ENCODE measurements at regions not wholly inside any gene's neighbourhood (a gene's known extent, or its start where the extent isn't known, plus 50 kb on each side); places are given as distances from the start of the nearest gene placed in this dataset.

DNA sequence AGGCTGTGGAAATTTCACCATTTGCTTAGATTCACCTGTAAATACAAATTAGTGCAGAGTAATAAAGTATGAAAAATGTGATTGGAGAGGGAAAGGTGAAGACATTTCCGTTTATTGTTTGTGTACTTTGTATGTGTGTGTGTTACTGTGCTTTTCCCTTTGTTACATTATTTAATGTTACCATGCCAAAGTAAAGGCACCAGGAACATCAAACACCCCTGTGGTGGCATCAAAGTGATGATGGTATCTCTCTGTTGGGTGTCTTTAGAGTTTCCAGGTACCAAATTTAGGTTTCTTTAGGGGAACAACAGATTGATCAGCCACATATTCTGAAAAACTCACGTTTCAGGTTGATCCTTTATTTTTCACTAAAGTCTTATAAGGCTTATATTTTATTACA is 189.0 kb upstream of the FBXO33 start:
- H3K4me1 ChIP-seq (ENCODE audit: control insufficient read depth, extremely low read depth, insufficient read depth, low read length) = no peaks in the 10 kb centered on the region
- no peaks in the 10 kb centered on the region for H3K9me3 ChIP-seq (ENCODE audit: control insufficient read depth, insufficient read depth, low read depth, low read length)
- DNase-seq (ENCODE audit: low read depth in 2 of 2) = no peak
- H3K4me3 ChIP-seq (replicated peaks in 1 of 4; ENCODE audit: control extremely low read depth in 1 of 4, insufficient read depth in 1 of 4, low read depth in 3 of 4, low read length in 4 of 4) = no peak overlapping the region
- no peaks in the 10 kb centered on the region for H4K20me1 ChIP-seq (ENCODE audit: control insufficient read depth, extremely low read depth, insufficient read depth, low read length)
- TF ChIP-seq, protein P1, sequence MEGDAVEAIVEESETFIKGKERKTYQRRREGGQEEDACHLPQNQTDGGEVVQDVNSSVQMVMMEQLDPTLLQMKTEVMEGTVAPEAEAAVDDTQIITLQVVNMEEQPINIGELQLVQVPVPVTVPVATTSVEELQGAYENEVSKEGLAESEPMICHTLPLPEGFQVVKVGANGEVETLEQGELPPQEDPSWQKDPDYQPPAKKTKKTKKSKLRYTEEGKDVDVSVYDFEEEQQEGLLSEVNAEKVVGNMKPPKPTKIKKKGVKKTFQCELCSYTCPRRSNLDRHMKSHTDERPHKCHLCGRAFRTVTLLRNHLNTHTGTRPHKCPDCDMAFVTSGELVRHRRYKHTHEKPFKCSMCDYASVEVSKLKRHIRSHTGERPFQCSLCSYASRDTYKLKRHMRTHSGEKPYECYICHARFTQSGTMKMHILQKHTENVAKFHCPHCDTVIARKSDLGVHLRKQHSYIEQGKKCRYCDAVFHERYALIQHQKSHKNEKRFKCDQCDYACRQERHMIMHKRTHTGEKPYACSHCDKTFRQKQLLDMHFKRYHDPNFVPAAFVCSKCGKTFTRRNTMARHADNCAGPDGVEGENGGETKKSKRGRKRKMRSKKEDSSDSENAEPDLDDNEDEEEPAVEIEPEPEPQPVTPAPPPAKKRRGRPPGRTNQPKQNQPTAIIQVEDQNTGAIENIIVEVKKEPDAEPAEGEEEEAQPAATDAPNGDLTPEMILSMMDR (conservative IDR thresholded peaks at IDR 0.05 in 1 of 2, IDR thresholded peaks at IDR 0.05 in 1 of 2; ENCODE audit: low read depth in 1 of 2, low read length in 2 of 2) = no peak
- no peak for TF ChIP-seq EZH2 (IDR thresholded peaks at IDR 0.05; ENCODE audit: low read length, missing control alignments)
- H3K36me3 ChIP-seq (ENCODE audit: control insufficient read depth, insufficient read depth, low read length) = no peaks in the 10 kb centered on the region
- no peak overlapping the region for H3K27ac ChIP-seq (ENCODE audit: insufficient read depth, low read length)
- H3K79me2 ChIP-seq (ENCODE audit: control insufficient read depth, insufficient read depth, low read length) = no peaks in the 10 kb centered on the region
- no peak overlapping the region for H2AFZ ChIP-seq (ENCODE audit: low read length)
- H3K27me3 ChIP-seq (ENCODE audit: control insufficient read depth, insufficient read depth, low read length) = no peaks in the 10 kb centered on the region
- H3K9ac ChIP-seq (ENCODE audit: insufficient read depth, low read length) = no peak overlapping the region
- no peak overlapping the region for H3K4me2 ChIP-seq (ENCODE audit: extremely low read depth, insufficient read depth, low read length)

DNA sequence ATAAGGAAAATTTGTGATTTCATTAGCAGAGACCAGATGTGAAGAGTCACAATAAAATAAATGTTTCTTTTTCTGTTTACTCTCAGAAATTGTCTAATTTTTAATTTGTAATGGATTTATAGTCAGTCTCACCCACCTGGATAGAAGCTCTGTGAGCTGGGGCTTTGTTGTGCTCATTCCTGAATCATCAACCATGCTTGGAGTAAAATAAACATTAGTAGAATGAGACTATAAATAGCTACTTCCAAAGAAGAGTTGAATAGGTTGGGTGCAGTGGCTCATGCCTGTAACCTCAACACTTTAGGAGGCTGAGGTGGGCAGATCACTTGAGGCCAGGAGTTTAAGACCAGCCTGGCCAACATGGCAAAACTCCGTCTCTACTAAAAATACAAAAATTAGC is 185.3 kb upstream of the FBXO33 start:
- H3K27me3 ChIP-seq (ENCODE audit: control insufficient read depth, insufficient read depth, low read length) = no peaks in the 10 kb centered on the region
- H3K4me3 ChIP-seq (replicated peaks in 1 of 4; ENCODE audit: control extremely low read depth in 1 of 4, insufficient read depth in 1 of 4, low read depth in 3 of 4, low read length in 4 of 4) = no peak overlapping the region
- TF ChIP-seq EZH2 (IDR thresholded peaks at IDR 0.05; ENCODE audit: low read length, missing control alignments) = no peak
- H3K27ac ChIP-seq (ENCODE audit: insufficient read depth, low read length) = no peak overlapping the region
- no peak overlapping the region for H3K4me2 ChIP-seq (ENCODE audit: extremely low read depth, insufficient read depth, low read length)
- no peaks in the 10 kb centered on the region for H3K36me3 ChIP-seq (ENCODE audit: control insufficient read depth, insufficient read depth, low read length)
- H3K4me1 ChIP-seq (ENCODE audit: control insufficient read depth, extremely low read depth, insufficient read depth, low read length) = no peaks in the 10 kb centered on the region
- no peaks in the 10 kb centered on the region for H3K79me2 ChIP-seq (ENCODE audit: control insufficient read depth, insufficient read depth, low read length)
- no peaks in the 10 kb centered on the region for H3K9me3 ChIP-seq (ENCODE audit: control insufficient read depth, insufficient read depth, low read depth, low read length)
- DNase-seq (ENCODE audit: low read depth in 2 of 2) = peak in 1 of 2 donors; percentile 2
- H3K9ac ChIP-seq (ENCODE audit: insufficient read depth, low read length) = no peak overlapping the region
- no peaks in the 10 kb centered on the region for H4K20me1 ChIP-seq (ENCODE audit: control insufficient read depth, extremely low read depth, insufficient read depth, low read length)
- H2AFZ ChIP-seq (ENCODE audit: low read length) = no peak overlapping the region

DNA sequence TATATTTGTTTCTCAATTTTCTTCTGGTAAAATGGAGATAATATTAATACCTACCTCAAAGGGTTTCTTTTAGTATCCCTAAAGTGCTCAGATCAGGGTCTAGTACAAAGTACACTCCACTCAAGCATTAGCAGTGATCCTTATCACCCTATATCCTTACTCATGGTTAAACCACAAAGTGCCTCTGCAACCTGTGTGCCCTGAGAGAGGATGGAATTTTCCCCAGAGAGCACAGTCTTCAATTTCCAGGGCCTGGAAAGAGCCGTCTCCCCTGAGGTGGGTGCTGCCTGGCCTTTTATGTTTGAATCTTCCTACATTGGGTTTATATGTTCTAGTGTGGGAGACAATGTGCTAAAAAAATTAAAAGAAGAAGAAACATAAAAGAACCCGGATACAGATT is 183.1 kb upstream of the FBXO33 start:
- H2AFZ ChIP-seq (ENCODE audit: low read length) = no peak overlapping the region
- H3K9me3 ChIP-seq (ENCODE audit: control insufficient read depth, insufficient read depth, low read depth, low read length) = no peaks in the 10 kb centered on the region
- no peaks in the 10 kb centered on the region for H3K79me2 ChIP-seq (ENCODE audit: control insufficient read depth, insufficient read depth, low read length)
- no peaks in the 10 kb centered on the region for H3K36me3 ChIP-seq (ENCODE audit: control insufficient read depth, insufficient read depth, low read length)
- no peak overlapping the region for H3K4me2 ChIP-seq (ENCODE audit: extremely low read depth, insufficient read depth, low read length)
- no peaks in the 10 kb centered on the region for H3K4me1 ChIP-seq (ENCODE audit: control insufficient read depth, extremely low read depth, insufficient read depth, low read length)
- DNase-seq (ENCODE audit: low read depth in 2 of 2) = no peak
- H4K20me1 ChIP-seq (ENCODE audit: control insufficient read depth, extremely low read depth, insufficient read depth, low read length) = no peaks in the 10 kb centered on the region
- no peak overlapping the region for H3K4me3 ChIP-seq (replicated peaks in 1 of 4; ENCODE audit: control extremely low read depth in 1 of 4, insufficient read depth in 1 of 4, low read depth in 3 of 4, low read length in 4 of 4)
- H3K9ac ChIP-seq (ENCODE audit: insufficient read depth, low read length) = no peak overlapping the region
- H3K27me3 ChIP-seq (ENCODE audit: control insufficient read depth, insufficient read depth, low read length) = no peaks in the 10 kb centered on the region
- TF ChIP-seq EZH2 (IDR thresholded peaks at IDR 0.05; ENCODE audit: low read length, missing control alignments) = no peak
- TF ChIP-seq, protein P1 (conservative IDR thresholded peaks at IDR 0.05 in 1 of 2, IDR thresholded peaks at IDR 0.05 in 1 of 2; ENCODE audit: low read depth in 1 of 2, low read length in 2 of 2) = no peak
- no peak overlapping the region for H3K27ac ChIP-seq (ENCODE audit: insufficient read depth, low read length)

All from fibroblast of lung (primary cell).